HFFc6 (cell line): ENCODE measurements at regions not wholly inside any gene's neighbourhood (a gene's known extent, or its start where the extent isn't known, plus 50 kb on each side); places are given as distances from the start of the nearest gene placed in this dataset.

Experiments
- DNase-seq: peaks from one replicate; pipeline ENCODE4 v3.0.0-alpha.2; 2018
- H3K27ac Mint-ChIP-seq: 2 replicates; pipeline ENCODE4 v1.8.0; 2020; ENCODE audit warnings: mild to moderate bottlenecking, mixed read lengths
- H3K27me3 Mint-ChIP-seq: 2 replicates; pipeline ENCODE4 v1.8.0; 2021; ENCODE audit warnings: mild to moderate bottlenecking, moderate library complexity, mixed read lengths; ENCODE audit not compliant: insufficient read depth
- H3K36me3 Mint-ChIP-seq: 2 replicates; pipeline ENCODE4 v1.8.0; 2021; ENCODE audit warnings: low read depth, mixed read lengths
- H3K4me1 Mint-ChIP-seq: 2 replicates; pipeline ENCODE4 v1.8.0; 2020; ENCODE audit warnings: low read depth, mixed read lengths
- H3K4me3 Mint-ChIP-seq: 2 replicates; pipeline ENCODE4 v1.8.0; 2020; ENCODE audit warnings: mild to moderate bottlenecking, moderate library complexity, mixed read lengths
- H3K9me3 Mint-ChIP-seq: 2 replicates; pipeline ENCODE4 v1.8.0; 2020; ENCODE audit warnings: mild to moderate bottlenecking, mixed read lengths
- CTCF ChIP-seq: fragments of 200-600 bp; sonication (generic); IDR thresholded peaks from 2 replicates; pipeline ENCODE4 v1.5.0; 2021; ENCODE audit warnings: antibody characterized with exemption, mild to moderate bottlenecking

GRCh38 chr15:96092186-96092585 lies 238.3 kb upstream of the NR2F2 start:
- H3K27ac Mint-ChIP-seq = no peak overlapping the region
- H3K4me1 Mint-ChIP-seq = peaks cover 6% of the 10 kb centered on the region; the same call in 1 of the 2 replicates
- no peak for DNase-seq

GRCh38 chr15:96093063-96093462 lies 237.4 kb upstream of the NR2F2 start:
- H3K4me3 Mint-ChIP-seq = no peak overlapping the region
- DNase-seq = peak; percentile 4
- TF ChIP-seq CTCF = no peak
- H3K9me3 Mint-ChIP-seq = no peaks in the 10 kb centered on the region
- H3K4me1 Mint-ChIP-seq = peaks cover 6% of the 10 kb centered on the region; the same call in 1 of the 2 replicates
- H3K36me3 Mint-ChIP-seq = no peaks in the 10 kb centered on the region
- H3K27me3 Mint-ChIP-seq = no peaks in the 10 kb centered on the region; the same call in 1 of the 2 replicates
- no peak overlapping the region for H3K27ac Mint-ChIP-seq

More at GRCh38 chr15:96092186-96092585, 238.3 kb upstream of the NR2F2 start:
- H3K9me3 Mint-ChIP-seq = no peaks in the 10 kb centered on the region
- no peaks in the 10 kb centered on the region for H3K36me3 Mint-ChIP-seq
- TF ChIP-seq CTCF = no peak
- no peak overlapping the region for H3K4me3 Mint-ChIP-seq
- no peaks in the 10 kb centered on the region; the same call in 1 of the 2 replicates for H3K27me3 Mint-ChIP-seq

- H3K4me3 Mint-ChIP-seq = no peak overlapping the region
- H3K27me3 Mint-ChIP-seq = no peaks in the 10 kb centered on the region; the same call in 1 of the 2 replicates
- no peak for DNase-seq
- no peak overlapping the region for H3K27ac Mint-ChIP-seq
- no peak for TF ChIP-seq CTCF
- H3K36me3 Mint-ChIP-seq = no peaks in the 10 kb centered on the region
- H3K9me3 Mint-ChIP-seq = no peaks in the 10 kb centered on the region
- peaks cover 6% of the 10 kb centered on the region; the same call in 1 of the 2 replicates for H3K4me1 Mint-ChIP-seq
Measured at GRCh38 chr15:96097661-96098060, 232.8 kb upstream of the NR2F2 start.

- H3K9me3 Mint-ChIP-seq = no peaks in the 10 kb centered on the region; the same call in 1 of the 2 replicates
- H3K27ac Mint-ChIP-seq = no peak overlapping the region
- peaks cover 1% of the 10 kb centered on the region for H3K27me3 Mint-ChIP-seq
- no peak overlapping the region for H3K4me3 Mint-ChIP-seq
- DNase-seq = no peak
- H3K4me1 Mint-ChIP-seq = peaks cover under 1% of the 10 kb centered on the region; the same call in 1 of the 2 replicates
- no peaks in the 10 kb centered on the region for H3K36me3 Mint-ChIP-seq
- TF ChIP-seq CTCF = no peak
Measured at GRCh38 chr15:96102631-96103030, 227.9 kb upstream of the NR2F2 start.

- Mint-ChIP-seq H3K36me3 (no peaks in the 10 kb centered on the region), H3K9me3 (no peaks in the 10 kb centered on the region; the same call in 1 of the 2 replicates), H3K27me3 (peaks cover 1% of the 10 kb centered on the region), H3K27ac (no peak overlapping the region), H3K4me1 (peaks cover 5% of the 10 kb centered on the region; the same call in 1 of the 2 replicates), H3K4me3 (no peak overlapping the region)
- TF ChIP-seq CTCF = no peak
- DNase-seq = no peak
Measured at GRCh38 chr15:96106181-96106580, 224.3 kb upstream of the NR2F2 start.
